GM12878 (cell line): ENCODE measurements at regions not wholly inside any gene's neighbourhood (a gene's known extent, or its start where the extent isn't known, plus 50 kb on each side); places are given as distances from the start of the nearest gene placed in this dataset.

Experiments
- ATAC-seq: fragments of 200-7000 bp; cut with Tn5 transposase; 3 replicates; pipeline ENCODE4 v1.9.1; 2020; ENCODE audit warnings: mild to moderate bottlenecking, moderate library complexity
- BruUV-seq: library from RNA; stranded (reverse); fragments of 400-500 nt; replicated peaks from 2 replicates; lab custom pipeline; 2021; lab: Mats Ljungman, UMichigan
- CTCF ChIA-PET: fragments of 300-600 bp; sonication (Branson Sonifier 250); formaldehyde crosslinking; extraction: SDS; loops from one replicate; lab custom pipeline; 2021; ENCODE audit warnings: inconsistent platforms; lab: Yijun Ruan, JAX
- POLR2A ChIA-PET: fragments of 350-600 bp; formaldehyde crosslinking; extraction: SDS; loops from one replicate; lab custom pipeline; 2021; ENCODE audit warnings: inconsistent platforms; lab: Charles Lee
- RAD21 ChIA-PET: fragments of 300-600 bp; sonication (Branson Sonifier 250); formaldehyde crosslinking; loops from one replicate; lab custom pipeline; 2023; ENCODE audit warnings: antibody characterized with exemption; ENCODE audit not compliant: unreplicated experiment; lab: Charles Lee
- SMC1A ChIA-PET: fragments of 300-600 bp; sonication (Branson Sonifier 250); formaldehyde crosslinking; loops from one replicate; lab custom pipeline; 2023; ENCODE audit not compliant: unreplicated experiment, uncharacterized antibody; lab: Charles Lee
- DNase-seq: peaks from one replicate; pipeline ENCODE4 v3.0.0-alpha.2; 2011; ENCODE audit warnings: low read depth, low spot score
- FAIRE-seq: peaks from 3 replicates; lab custom pipeline; 2011; peaks lifted over from hg19 to GRCh38; lab: Jason Lieb, UNC
- H2AFZ ChIP-seq: 2 replicates; pipeline ENCODE4 v1.6.0; 2011; ENCODE audit warnings: low read depth, low read length, control low read depth; ENCODE audit not compliant: control insufficient read depth
- H3K27ac ChIP-seq: 2 replicates; pipeline ENCODE4 v1.5.1; 2011; ENCODE audit warnings: control low read depth; ENCODE audit not compliant: control insufficient read depth, insufficient read depth
- H3K27me3 ChIP-seq, 2 experiments: replicated peaks in 1 of 2; 2 replicates each; pipeline versions ENCODE4 v1.6.0 to v1.6.1; 2011; ENCODE audit warnings: low read length in 1 of 2; ENCODE audit not compliant: control insufficient read depth in 2 of 2, insufficient read depth in 2 of 2
- H3K36me3 ChIP-seq, 2 experiments: 2 replicates each; pipeline ENCODE4 v1.5.1; 2011; ENCODE audit warnings: low read length in 1 of 2; ENCODE audit not compliant: control insufficient read depth in 2 of 2, insufficient read depth in 2 of 2
- H3K4me1 ChIP-seq: 2 replicates; pipeline ENCODE4 v1.6.1; 2011; ENCODE audit warnings: mild to moderate bottlenecking, low read length, moderate library complexity, mixed read lengths; ENCODE audit not compliant: control insufficient read depth, insufficient read depth
- H3K4me2 ChIP-seq: 2 replicates; pipeline ENCODE4 v1.6.0; 2011; ENCODE audit warnings: control low read depth; ENCODE audit not compliant: control insufficient read depth, insufficient read depth
- H3K4me3 ChIP-seq: fragments of 200-600 bp; sonication (generic); 2 replicates; pipeline ENCODE4 v1.5.1; 2016
- H3K79me2 ChIP-seq: 2 replicates; pipeline ENCODE4 v1.6.0; 2011; ENCODE audit warnings: low read length; ENCODE audit not compliant: control insufficient read depth, insufficient read depth
- H3K9ac ChIP-seq: 2 replicates; pipeline ENCODE4 v1.8.0; 2011; ENCODE audit warnings: low read length, control low read depth, mixed read lengths; ENCODE audit not compliant: control insufficient read depth, insufficient read depth
- H3K9me3 ChIP-seq: replicated peaks from 3 replicates; pipeline ENCODE4 v1.5.1; 2011; ENCODE audit warnings: mild to moderate bottlenecking, low read length; ENCODE audit not compliant: control insufficient read depth, insufficient read depth
- H4K20me1 ChIP-seq: 2 replicates; pipeline ENCODE4 v1.6.0; 2011; ENCODE audit not compliant: control insufficient read depth, insufficient read depth
- ATF7 ChIP-seq: fragments of 450-650 bp; IDR thresholded peaks from 2 replicates; pipeline ENCODE4 v1.6.1; 2016; ENCODE audit warnings: low read depth, mild to moderate bottlenecking
- BMI1 ChIP-seq: fragments of 450-650 bp; IDR thresholded peaks from 2 replicates; pipeline ENCODE4 v1.6.1; 2016; ENCODE audit warnings: mild to moderate bottlenecking, moderate library complexity, borderline replicate concordance
- BRCA1 ChIP-seq: IDR thresholded peaks from 2 replicates; pipeline ENCODE4 v1.6.1; 2011; ENCODE audit warnings: low read depth, low read length, improper control_type of control experiment
- CEBPB ChIP-seq, 2 experiments: fragments of 150-350 bp in 1 of 2; IDR thresholded peaks; 2 replicates each; pipeline ENCODE4 v1.6.1; 2012 to 2014; ENCODE audit warnings: low read depth in 2 of 2, low read length in 2 of 2, borderline replicate concordance in 1 of 2, inconsistent platforms in 1 of 2
- MTA3 ChIP-seq: IDR thresholded peaks from 2 replicates; pipeline ENCODE4 v1.6.1; 2012; ENCODE audit warnings: low read length, inconsistent platforms, borderline replicate concordance
- POLR2AphosphoS5 ChIP-seq: IDR thresholded peaks from 2 replicates; pipeline ENCODE4 v1.6.1; 2011; ENCODE audit warnings: mild to moderate bottlenecking, low read length, inconsistent platforms
- SMAD5 ChIP-seq: IDR thresholded peaks from 2 replicates; pipeline ENCODE4 v1.6.1; 2016; ENCODE audit warnings: antibody characterized with exemption, low read depth
- TBL1XR1 ChIP-seq: IDR thresholded peaks from 2 replicates; pipeline ENCODE4 v1.6.1; 2012; ENCODE audit warnings: low read depth, low read length, improper control_type of control experiment
- TCF7 ChIP-seq: IDR thresholded peaks from 2 replicates; pipeline ENCODE4 v1.6.1; 2014; ENCODE audit warnings: antibody characterized with exemption, borderline replicate concordance
- WRNIP1 ChIP-seq: IDR thresholded peaks from 2 replicates; pipeline ENCODE4 v1.6.1; 2011; ENCODE audit warnings: low read depth, low read length, improper control_type of control experiment, borderline replicate concordance
- WGBS: methylation state at CpG from one replicate; pipeline ENCODE4 v1.1.6; 2016; ENCODE audit warnings: low lambda C conversion rate; ENCODE audit not compliant: insufficient replicate concordance, insufficient coverage; ENCODE audit errors: missing lambda C conversion rate; 5-methylcytosine and 5-hydroxymethylcytosine counted together
- in situ Hi-C: fragments of 300-500 bp; cut with MboI; formaldehyde crosslinking; loops from 9 replicates; pipeline ENCODE4 v1.14.3; 2018; ENCODE audit warnings: mixed read lengths
- intact Hi-C: fragments of 100-400 bp; cut with micrococcal nuclease; formaldehyde crosslinking; loops from one replicate; pipeline ENCODE4 v1.14.2; 2022; ENCODE audit not compliant: unreplicated experiment
- TF ChIP-seq, protein P1 (sequence below): fragments of 450-650 bp; IDR thresholded peaks from 2 replicates; pipeline ENCODE4 v1.6.1; 2017; ENCODE audit warnings: mild to moderate bottlenecking
- TF ChIP-seq, protein P2 (sequence below): IDR thresholded peaks from 2 replicates; pipeline ENCODE4 v1.6.1; 2012; ENCODE audit warnings: improper control_type of control experiment, low read depth, low read length; ENCODE audit not compliant: insufficient replicate concordance
- TF ChIP-seq, protein P3 (sequence below): IDR thresholded peaks from 2 replicates; pipeline ENCODE4 v1.6.1; 2011; ENCODE audit warnings: mild to moderate bottlenecking, low read depth, low read length, moderate library complexity; ENCODE audit not compliant: insufficient replicate concordance
- TF ChIP-seq, protein P4 (sequence below): IDR thresholded peaks from 2 replicates; pipeline ENCODE4 v1.6.1; 2012; ENCODE audit warnings: low read length, inconsistent platforms

DNA sequence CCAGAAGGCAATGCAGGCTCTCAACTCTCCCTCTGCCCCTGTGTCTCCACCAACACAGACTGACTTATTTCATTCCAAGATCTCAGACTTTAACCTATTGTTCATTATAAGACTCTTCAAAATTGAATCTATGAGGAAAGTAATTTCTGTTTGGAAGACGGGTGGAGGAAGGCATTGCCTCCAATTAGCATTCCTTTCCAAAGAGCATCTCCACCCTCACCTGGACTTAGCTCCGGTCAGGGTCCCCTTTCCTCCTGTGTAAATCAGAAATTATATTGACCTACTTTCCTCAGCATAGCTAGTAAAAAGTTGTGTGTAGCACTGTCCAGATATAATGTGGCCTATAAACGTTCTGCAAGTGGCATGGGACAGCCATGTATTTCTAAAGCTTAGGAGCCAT, 230.4 kb upstream of the ACVR2A start:
- in situ Hi-C loops: no loop called here
- Histone ChIP-seq H3K4me3 (no peak overlapping the region), H3K79me2 (no peaks in the 10 kb centered on the region), H3K4me2 (no peak overlapping the region), H3K27ac (no peak overlapping the region), H3K27me3 (no peaks in the 10 kb centered on the region), H3K9me3 (no peaks in the 10 kb centered on the region), H3K36me3 (no peaks in the 10 kb centered on the region), H4K20me1 (no peaks in the 10 kb centered on the region)
- ChIA-PET CTCF (interaction anchor here (0.9 kb wide), 1 partner anchor 23 kb away, joined by 3 read pairs; no protein-coding TSS in a partner anchor), SMC1A (no interaction called here)
- DNase-seq: no peak
- WGBS: 41% methylated on average over 3 of the region's 3 CpGs
- BruUV-seq: no TSS peak
- TF ChIP-seq BRCA1 (no peak), WRNIP1 (no peak), POLR2AphosphoS5 (no peak), ATF7 (no peak), BMI1 (no peak), CEBPB (IDR thresholded peaks at IDR 0.05; ENCODE audit: borderline replicate concordance in 1 of 2, low read depth in 2 of 2, low read length in 2 of 2) (no peak), TBL1XR1 (no peak), MTA3 (no peak), TCF7 (no peak), SMAD5 (no peak)
- TF ChIP-seq, protein P1, sequence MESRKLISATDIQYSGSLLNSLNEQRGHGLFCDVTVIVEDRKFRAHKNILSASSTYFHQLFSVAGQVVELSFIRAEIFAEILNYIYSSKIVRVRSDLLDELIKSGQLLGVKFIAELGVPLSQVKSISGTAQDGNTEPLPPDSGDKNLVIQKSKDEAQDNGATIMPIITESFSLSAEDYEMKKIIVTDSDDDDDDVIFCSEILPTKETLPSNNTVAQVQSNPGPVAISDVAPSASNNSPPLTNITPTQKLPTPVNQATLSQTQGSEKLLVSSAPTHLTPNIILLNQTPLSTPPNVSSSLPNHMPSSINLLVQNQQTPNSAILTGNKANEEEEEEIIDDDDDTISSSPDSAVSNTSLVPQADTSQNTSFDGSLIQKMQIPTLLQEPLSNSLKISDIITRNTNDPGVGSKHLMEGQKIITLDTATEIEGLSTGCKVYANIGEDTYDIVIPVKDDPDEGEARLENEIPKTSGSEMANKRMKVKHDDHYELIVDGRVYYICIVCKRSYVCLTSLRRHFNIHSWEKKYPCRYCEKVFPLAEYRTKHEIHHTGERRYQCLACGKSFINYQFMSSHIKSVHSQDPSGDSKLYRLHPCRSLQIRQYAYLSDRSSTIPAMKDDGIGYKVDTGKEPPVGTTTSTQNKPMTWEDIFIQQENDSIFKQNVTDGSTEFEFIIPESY: no peak
- TF ChIP-seq, protein P2, sequence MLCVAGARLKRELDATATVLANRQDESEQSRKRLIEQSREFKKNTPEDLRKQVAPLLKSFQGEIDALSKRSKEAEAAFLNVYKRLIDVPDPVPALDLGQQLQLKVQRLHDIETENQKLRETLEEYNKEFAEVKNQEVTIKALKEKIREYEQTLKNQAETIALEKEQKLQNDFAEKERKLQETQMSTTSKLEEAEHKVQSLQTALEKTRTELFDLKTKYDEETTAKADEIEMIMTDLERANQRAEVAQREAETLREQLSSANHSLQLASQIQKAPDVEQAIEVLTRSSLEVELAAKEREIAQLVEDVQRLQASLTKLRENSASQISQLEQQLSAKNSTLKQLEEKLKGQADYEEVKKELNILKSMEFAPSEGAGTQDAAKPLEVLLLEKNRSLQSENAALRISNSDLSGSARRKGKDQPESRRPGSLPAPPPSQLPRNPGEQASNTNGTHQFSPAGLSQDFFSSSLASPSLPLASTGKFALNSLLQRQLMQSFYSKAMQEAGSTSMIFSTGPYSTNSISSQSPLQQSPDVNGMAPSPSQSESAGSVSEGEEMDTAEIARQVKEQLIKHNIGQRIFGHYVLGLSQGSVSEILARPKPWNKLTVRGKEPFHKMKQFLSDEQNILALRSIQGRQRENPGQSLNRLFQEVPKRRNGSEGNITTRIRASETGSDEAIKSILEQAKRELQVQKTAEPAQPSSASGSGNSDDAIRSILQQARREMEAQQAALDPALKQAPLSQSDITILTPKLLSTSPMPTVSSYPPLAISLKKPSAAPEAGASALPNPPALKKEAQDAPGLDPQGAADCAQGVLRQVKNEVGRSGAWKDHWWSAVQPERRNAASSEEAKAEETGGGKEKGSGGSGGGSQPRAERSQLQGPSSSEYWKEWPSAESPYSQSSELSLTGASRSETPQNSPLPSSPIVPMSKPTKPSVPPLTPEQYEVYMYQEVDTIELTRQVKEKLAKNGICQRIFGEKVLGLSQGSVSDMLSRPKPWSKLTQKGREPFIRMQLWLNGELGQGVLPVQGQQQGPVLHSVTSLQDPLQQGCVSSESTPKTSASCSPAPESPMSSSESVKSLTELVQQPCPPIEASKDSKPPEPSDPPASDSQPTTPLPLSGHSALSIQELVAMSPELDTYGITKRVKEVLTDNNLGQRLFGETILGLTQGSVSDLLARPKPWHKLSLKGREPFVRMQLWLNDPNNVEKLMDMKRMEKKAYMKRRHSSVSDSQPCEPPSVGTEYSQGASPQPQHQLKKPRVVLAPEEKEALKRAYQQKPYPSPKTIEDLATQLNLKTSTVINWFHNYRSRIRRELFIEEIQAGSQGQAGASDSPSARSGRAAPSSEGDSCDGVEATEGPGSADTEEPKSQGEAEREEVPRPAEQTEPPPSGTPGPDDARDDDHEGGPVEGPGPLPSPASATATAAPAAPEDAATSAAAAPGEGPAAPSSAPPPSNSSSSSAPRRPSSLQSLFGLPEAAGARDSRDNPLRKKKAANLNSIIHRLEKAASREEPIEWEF: no peak
- TF ChIP-seq, protein P3, sequence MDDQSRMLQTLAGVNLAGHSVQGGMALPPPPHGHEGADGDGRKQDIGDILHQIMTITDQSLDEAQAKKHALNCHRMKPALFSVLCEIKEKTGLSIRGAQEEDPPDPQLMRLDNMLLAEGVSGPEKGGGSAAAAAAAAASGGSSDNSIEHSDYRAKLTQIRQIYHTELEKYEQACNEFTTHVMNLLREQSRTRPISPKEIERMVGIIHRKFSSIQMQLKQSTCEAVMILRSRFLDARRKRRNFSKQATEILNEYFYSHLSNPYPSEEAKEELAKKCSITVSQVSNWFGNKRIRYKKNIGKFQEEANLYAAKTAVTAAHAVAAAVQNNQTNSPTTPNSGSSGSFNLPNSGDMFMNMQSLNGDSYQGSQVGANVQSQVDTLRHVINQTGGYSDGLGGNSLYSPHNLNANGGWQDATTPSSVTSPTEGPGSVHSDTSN: no peak
- TF ChIP-seq, protein P4, sequence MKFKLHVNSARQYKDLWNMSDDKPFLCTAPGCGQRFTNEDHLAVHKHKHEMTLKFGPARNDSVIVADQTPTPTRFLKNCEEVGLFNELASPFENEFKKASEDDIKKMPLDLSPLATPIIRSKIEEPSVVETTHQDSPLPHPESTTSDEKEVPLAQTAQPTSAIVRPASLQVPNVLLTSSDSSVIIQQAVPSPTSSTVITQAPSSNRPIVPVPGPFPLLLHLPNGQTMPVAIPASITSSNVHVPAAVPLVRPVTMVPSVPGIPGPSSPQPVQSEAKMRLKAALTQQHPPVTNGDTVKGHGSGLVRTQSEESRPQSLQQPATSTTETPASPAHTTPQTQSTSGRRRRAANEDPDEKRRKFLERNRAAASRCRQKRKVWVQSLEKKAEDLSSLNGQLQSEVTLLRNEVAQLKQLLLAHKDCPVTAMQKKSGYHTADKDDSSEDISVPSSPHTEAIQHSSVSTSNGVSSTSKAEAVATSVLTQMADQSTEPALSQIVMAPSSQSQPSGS: no peak
- TF ChIP-seq, all 136 proteins: peak for 0
- intact Hi-C loops: no loop called here
- H2AFZ ChIP-seq: no peak overlapping the region
- POLR2A ChIA-PET: no interaction called here
- no peak for ATAC-seq
- FAIRE-seq: no peak
- no peaks in the 10 kb centered on the region for H3K4me1 ChIP-seq
- H3K9ac ChIP-seq: no peak overlapping the region
- RAD21 ChIA-PET: no interaction called here
